ENCODE measurements at regions not wholly inside any gene's neighbourhood (a gene's known extent, or its start where the extent isn't known, plus 50 kb on each side); places are given as distances from the start of the nearest gene placed in this dataset.

DNA sequence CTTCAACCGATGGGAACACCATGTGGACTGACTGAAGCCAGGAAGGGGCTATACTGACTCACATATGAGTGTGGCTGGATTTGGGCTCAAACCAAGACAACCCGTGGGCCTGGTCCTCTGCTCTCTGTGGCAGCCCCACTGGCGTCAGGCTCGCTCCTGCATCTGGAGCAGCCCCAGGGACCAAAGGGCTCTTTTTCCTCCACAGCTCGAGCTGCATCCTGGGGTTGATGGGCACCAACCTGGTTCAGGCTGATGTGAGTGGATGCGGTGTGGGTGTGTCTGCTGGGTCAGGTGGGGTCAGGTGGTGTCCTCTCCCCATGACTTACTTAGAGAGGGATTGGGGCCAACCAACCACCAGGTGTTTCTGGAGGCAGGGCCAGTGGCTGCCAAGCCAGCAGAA lies 303.0 kb upstream of the AJAP1 start:
- TF ChIP-seq, protein P1, sequence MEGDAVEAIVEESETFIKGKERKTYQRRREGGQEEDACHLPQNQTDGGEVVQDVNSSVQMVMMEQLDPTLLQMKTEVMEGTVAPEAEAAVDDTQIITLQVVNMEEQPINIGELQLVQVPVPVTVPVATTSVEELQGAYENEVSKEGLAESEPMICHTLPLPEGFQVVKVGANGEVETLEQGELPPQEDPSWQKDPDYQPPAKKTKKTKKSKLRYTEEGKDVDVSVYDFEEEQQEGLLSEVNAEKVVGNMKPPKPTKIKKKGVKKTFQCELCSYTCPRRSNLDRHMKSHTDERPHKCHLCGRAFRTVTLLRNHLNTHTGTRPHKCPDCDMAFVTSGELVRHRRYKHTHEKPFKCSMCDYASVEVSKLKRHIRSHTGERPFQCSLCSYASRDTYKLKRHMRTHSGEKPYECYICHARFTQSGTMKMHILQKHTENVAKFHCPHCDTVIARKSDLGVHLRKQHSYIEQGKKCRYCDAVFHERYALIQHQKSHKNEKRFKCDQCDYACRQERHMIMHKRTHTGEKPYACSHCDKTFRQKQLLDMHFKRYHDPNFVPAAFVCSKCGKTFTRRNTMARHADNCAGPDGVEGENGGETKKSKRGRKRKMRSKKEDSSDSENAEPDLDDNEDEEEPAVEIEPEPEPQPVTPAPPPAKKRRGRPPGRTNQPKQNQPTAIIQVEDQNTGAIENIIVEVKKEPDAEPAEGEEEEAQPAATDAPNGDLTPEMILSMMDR (IDR thresholded peaks at IDR 0.05), result no peak
- no peak for TF ChIP-seq POLR2A (IDR thresholded peaks at IDR 0.05)
